ENCODE measurements at regions not wholly inside any gene's neighbourhood (a gene's known extent, or its start where the extent isn't known, plus 50 kb on each side); places are given as distances from the start of the nearest gene placed in this dataset.

DNA sequence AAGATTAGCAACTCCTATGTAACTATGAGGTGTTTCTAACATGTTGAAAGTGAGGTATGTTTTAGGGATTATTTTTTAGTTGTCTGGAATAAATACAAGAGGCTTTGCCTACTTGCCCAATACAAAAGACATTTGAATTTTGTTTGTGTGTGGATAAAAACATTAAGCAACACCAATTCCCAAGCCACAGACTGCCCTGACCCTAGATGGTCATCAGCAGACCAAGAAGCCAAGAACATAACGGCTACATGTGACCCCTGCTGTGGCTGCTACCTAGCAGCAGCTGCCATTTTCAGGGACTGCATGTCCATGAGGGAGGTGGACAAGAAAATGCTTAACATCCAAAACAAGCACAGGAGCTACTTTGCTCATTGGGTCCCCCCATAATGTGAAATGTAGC lies 70.5 kb upstream of the QRFPR start:
- no peak for DNase-seq
- in situ Hi-C loops (cut with MboI; ENCODE audit: low pct_unique_long_range_greater_than_20kb, low sequenced_read_pairs), result no loop called here

DNA sequence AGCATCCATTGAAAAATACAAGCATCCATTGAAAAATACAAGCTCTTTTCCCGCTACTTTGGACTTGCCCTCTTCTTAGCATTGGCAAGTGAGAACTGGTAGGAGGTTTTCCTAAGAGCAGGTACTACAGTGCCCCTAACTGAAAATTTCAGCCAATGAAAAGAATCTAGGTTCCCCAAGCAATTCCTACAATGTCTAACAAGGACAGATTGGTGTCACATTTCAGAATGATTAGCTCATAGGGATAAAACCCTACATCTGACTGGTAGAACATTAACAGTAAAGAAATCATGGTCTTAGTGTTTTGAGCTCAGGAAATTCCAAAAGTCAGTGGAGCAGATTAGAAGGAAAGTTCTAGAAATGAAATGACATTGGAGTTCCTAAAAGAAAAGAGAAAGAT lies 68.6 kb upstream of the QRFPR start:
- DNase-seq, result no peak
- in situ Hi-C loops (cut with MboI; ENCODE audit: low pct_unique_long_range_greater_than_20kb, low sequenced_read_pairs), result no loop called here

DNA sequence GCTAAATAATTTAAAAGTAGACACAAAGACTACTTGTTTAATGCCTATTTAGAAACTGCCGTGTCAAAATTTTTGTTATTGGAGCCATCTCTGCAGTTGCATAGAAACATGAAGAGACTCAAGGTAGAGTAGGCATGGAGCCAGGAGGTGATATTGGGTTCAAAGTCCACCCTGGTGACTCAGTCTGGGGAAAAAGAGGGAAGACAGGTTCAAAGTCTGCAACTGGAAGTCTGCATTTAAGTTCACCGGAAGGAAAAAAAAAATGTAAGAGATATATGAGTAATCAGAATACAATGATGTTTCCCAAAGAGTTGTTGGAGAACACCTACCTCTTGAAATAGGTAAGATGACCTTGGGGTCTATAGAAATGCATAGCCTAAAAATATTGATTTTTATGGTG lies 67.4 kb upstream of the QRFPR start:
- in situ Hi-C loops (cut with MboI; ENCODE audit: low pct_unique_long_range_greater_than_20kb, low sequenced_read_pairs), result no loop called here
- no peak for DNase-seq

- in situ Hi-C loops (cut with MboI; ENCODE audit: low pct_unique_long_range_greater_than_20kb, low sequenced_read_pairs), result no loop called here
- DNase-seq, result no peak
Measured at GRCh38 chr4:121439669-121440068, 58.9 kb upstream of the QRFPR start.
